PC-9 (cell line): ENCODE measurements at regions not wholly inside any gene's neighbourhood (a gene's known extent, or its start where the extent isn't known, plus 50 kb on each side); places are given as distances from the start of the nearest gene placed in this dataset.

ENCODE experiments used
- BruUV-seq: library from RNA; stranded (reverse); fragments of 400-500 nt; replicated peaks from 2 replicates; lab custom pipeline; 2021; lab: Mats Ljungman, UMichigan
- CTCF ChIA-PET: fragments of 300-600 bp; sonication (Branson Sonifier 250); formaldehyde crosslinking; loops from one replicate; lab custom pipeline; 2022; ENCODE audit warnings: antibody characterized with exemption; lab: Charles Lee
- POLR2A ChIA-PET: fragments of 300-600 bp; sonication (Branson Sonifier 250); formaldehyde crosslinking; loops from one replicate; lab custom pipeline; 2022; ENCODE audit warnings: antibody characterized with exemption; ENCODE audit not compliant: unreplicated experiment; lab: Charles Lee
- DNase-seq, 2 experiments: peaks; one replicate each; pipeline versions ENCODE4 v3.0.0 to v3.0.0-alpha.2; 2015 to 2022; ENCODE audit warnings: mixed read lengths in 1 of 2
- H2AFZ ChIP-seq: fragments of 200-600 bp; sonication (generic); 2 replicates; pipeline ENCODE4 v1.8.1; 2017; ENCODE audit warnings: antibody characterized with exemption
- H3F3A ChIP-seq: fragments of 200-600 bp; sonication (generic); 2 replicates; pipeline ENCODE4 v1.8.1; 2017; ENCODE audit warnings: antibody characterized with exemption, mild to moderate bottlenecking, low read depth; ENCODE audit not compliant: insufficient read depth
- H3K27ac ChIP-seq: fragments of 200-600 bp; sonication (generic); 2 replicates; pipeline ENCODE4 v1.6.1; 2016; ENCODE audit warnings: mixed run types
- H3K27me3 ChIP-seq: fragments of 200-600 bp; sonication (generic); 2 replicates; pipeline ENCODE4 v1.6.1; 2016; ENCODE audit warnings: low read depth, mixed run types; ENCODE audit not compliant: insufficient read depth
- H3K36me3 ChIP-seq: fragments of 200-600 bp; sonication (generic); 2 replicates; pipeline ENCODE4 v1.6.1; 2016; ENCODE audit warnings: low read depth, mixed run types
- H3K4me1 ChIP-seq: fragments of 200-600 bp; sonication (generic); replicated peaks from 2 replicates; pipeline ENCODE4 v1.6.1; 2016; ENCODE audit warnings: mixed run types; ENCODE audit not compliant: insufficient read depth
- H3K4me2 ChIP-seq: fragments of 200-600 bp; sonication (generic); 2 replicates; pipeline ENCODE4 v1.6.1; 2017; ENCODE audit warnings: mixed run types
- H3K4me3 ChIP-seq: fragments of 200-600 bp; sonication (generic); 2 replicates; pipeline ENCODE4 v1.6.1; 2016; ENCODE audit warnings: mixed run types
- H3K79me2 ChIP-seq: fragments of 200-600 bp; sonication (generic); 2 replicates; pipeline ENCODE4 v1.6.1; 2017; ENCODE audit warnings: low read depth, mixed run types
- H3K9me2 ChIP-seq: fragments of 200-600 bp; sonication (generic); 2 replicates; pipeline ENCODE4 v1.8.1; 2017; ENCODE audit warnings: mild to moderate bottlenecking; ENCODE audit not compliant: insufficient read depth
- H3K9me3 ChIP-seq: fragments of 200-600 bp; sonication (generic); 2 replicates; pipeline ENCODE4 v1.8.1; 2016; ENCODE audit warnings: low read depth; ENCODE audit not compliant: insufficient read depth
- H4K20me1 ChIP-seq: fragments of 200-600 bp; sonication (generic); 2 replicates; pipeline ENCODE4 v1.8.1; 2017; ENCODE audit not compliant: insufficient read depth
- CTCF ChIP-seq: fragments of 200-600 bp; sonication (generic); conservative IDR thresholded peaks from 2 replicates; pipeline ENCODE4 v1.6.1; 2017; ENCODE audit warnings: mixed run types, antibody characterized with exemption, mild to moderate bottlenecking, moderate library complexity
- EZH2 ChIP-seq: fragments of 200-600 bp; sonication (generic); IDR thresholded peaks from 2 replicates; pipeline ENCODE4 v1.8.0; 2017; ENCODE audit warnings: antibody characterized with exemption, low read depth
- intact Hi-C: fragments of 100-400 bp; cut with micrococcal nuclease; formaldehyde crosslinking; loops from one replicate; pipeline ENCODE4 v1.10.0; 2022; ENCODE audit not compliant: unreplicated experiment

GRCh38 chr4:149202117-149202516 is 613.5 kb downstream of the IQCM start:
- no peaks in the 10 kb centered on the region for H4K20me1 ChIP-seq
- H3K79me2 ChIP-seq: no peaks in the 10 kb centered on the region
- H3K9me3 ChIP-seq: no peaks in the 10 kb centered on the region
- TF ChIP-seq CTCF (no peak), EZH2 (no peak)
- H3K27ac ChIP-seq: no peak overlapping the region
- no peaks in the 10 kb centered on the region for H3K9me2 ChIP-seq
- ChIA-PET POLR2A (no interaction called here), CTCF (no interaction called here)
- no peaks in the 10 kb centered on the region for H3K36me3 ChIP-seq
- H2AFZ ChIP-seq: no peak overlapping the region
- no peaks in the 10 kb centered on the region for H3F3A ChIP-seq
- BruUV-seq: no TSS peak
- no peaks in the 10 kb centered on the region for H3K27me3 ChIP-seq
- DNase-seq: no peak
- intact Hi-C loops: no loop called here
- H3K4me2 ChIP-seq: no peak overlapping the region
- H3K4me3 ChIP-seq: no peak overlapping the region
- H3K4me1 ChIP-seq: no peaks in the 10 kb centered on the region

- ChIA-PET POLR2A (no interaction called here), CTCF (no interaction called here)
- Histone ChIP-seq H3K9me2 (no peaks in the 10 kb centered on the region), H3K79me2 (no peaks in the 10 kb centered on the region), H3K4me3 (no peak overlapping the region), H4K20me1 (no peaks in the 10 kb centered on the region), H3K27ac (no peak overlapping the region), H3K9me3 (no peaks in the 10 kb centered on the region), H3K36me3 (no peaks in the 10 kb centered on the region), H3F3A (no peaks in the 10 kb centered on the region), H3K4me1 (no peaks in the 10 kb centered on the region), H3K4me2 (no peak overlapping the region), H3K27me3 (no peaks in the 10 kb centered on the region), H2AFZ (no peak overlapping the region)
- no peak for TF ChIP-seq EZH2
- no peak for TF ChIP-seq CTCF
- BruUV-seq: no TSS peak
- intact Hi-C loops: no loop called here
- DNase-seq: no peak
Observed at GRCh38 chr4:149199594-149199993, 616.0 kb downstream of the IQCM start.

DNA sequence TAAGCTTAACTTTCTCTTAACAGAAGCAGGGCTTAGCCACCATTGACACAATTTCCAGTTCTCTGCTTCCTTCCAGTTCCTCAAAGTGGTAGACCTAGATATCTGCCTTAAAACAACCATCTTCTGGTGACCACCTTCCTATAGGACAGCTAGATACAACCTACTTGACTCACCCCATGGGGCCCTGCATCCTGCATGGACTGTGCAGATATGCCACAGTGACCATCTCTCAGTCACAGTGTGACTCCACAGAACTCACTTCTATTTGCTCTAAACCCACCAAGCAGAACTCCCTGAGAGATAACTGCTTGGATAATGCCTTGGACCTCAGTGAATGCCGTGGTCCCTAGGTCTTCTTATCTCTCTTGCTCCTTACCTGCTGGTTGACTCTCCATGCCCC is 621.6 kb downstream of the IQCM start:
- H3K36me3 ChIP-seq: no peaks in the 10 kb centered on the region
- H3K4me2 ChIP-seq: no peak overlapping the region
- no peak overlapping the region for H3K4me3 ChIP-seq
- ChIA-PET POLR2A (interaction anchor here (0.6 kb wide), 1 partner anchor 74 kb away, joined by 3 read pairs; no protein-coding TSS in a partner anchor), CTCF (no interaction called here)
- H3K9me2 ChIP-seq: no peaks in the 10 kb centered on the region
- intact Hi-C loops: no loop called here
- H3K27ac ChIP-seq: no peak overlapping the region
- H3K27me3 ChIP-seq: no peaks in the 10 kb centered on the region
- H3K4me1 ChIP-seq: no peaks in the 10 kb centered on the region
- no peak overlapping the region for H2AFZ ChIP-seq
- no peak for TF ChIP-seq CTCF
- no peak for TF ChIP-seq EZH2
- no peaks in the 10 kb centered on the region for H3K9me3 ChIP-seq
- H4K20me1 ChIP-seq: no peaks in the 10 kb centered on the region
- no TSS peak for BruUV-seq
- no peak for DNase-seq
- H3F3A ChIP-seq: no peaks in the 10 kb centered on the region
- no peaks in the 10 kb centered on the region for H3K79me2 ChIP-seq
